Activated CD4-positive, alpha-beta T cell treated with anti-CD3 and anti-CD28 coated beads, Interleukin-2, amount 50 U/mL, for 24 hours (primary cell): ENCODE measurements at regions not wholly inside any gene's neighbourhood (a gene's known extent, or its start where the extent isn't known, plus 50 kb on each side); places are given as distances from the start of the nearest gene placed in this dataset.
"Not testable (repeated sequence)": the region's sequence is repeated elsewhere in the genome, so short reads cannot be mapped to it uniquely, and the experiment has no call there.

Experiments used
- DNase-seq, 2 donors: peaks; one replicate each; pipeline ENCODE4 v3.0.0-alpha.2; 2020; ENCODE audit warnings: low read depth in 1 of 2, low spot score in 1 of 2

- no peak for DNase-seq
Observed at GRCh38 chr12:131533139-131533538, 177.8 kb upstream of the SFSWAP start.

GRCh38 chr12:131535779-131536178 lies 175.1 kb upstream of the SFSWAP start:
- no peak for DNase-seq

DNA sequence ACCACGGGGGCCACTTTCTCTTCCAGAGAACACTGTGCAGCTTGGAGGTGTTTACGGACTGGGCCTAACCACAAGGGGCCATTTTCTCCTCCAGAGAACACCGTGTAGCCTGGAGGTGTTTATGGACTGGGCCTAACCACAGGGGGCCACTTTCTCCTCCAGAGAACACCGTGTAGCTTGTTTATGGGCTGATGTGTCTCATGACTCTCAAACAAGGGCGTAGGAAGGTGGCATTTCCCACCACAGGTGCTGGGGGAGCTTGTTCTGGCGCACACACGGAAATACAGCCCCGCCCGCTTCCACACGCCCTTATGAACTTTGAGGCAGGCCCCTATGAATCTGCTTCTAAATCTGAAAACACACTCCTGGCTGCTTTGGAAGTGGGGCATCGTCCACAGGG lies 174.6 kb upstream of the SFSWAP start:
- peak in 1 of 2 donors; percentile 12 for DNase-seq

DNA sequence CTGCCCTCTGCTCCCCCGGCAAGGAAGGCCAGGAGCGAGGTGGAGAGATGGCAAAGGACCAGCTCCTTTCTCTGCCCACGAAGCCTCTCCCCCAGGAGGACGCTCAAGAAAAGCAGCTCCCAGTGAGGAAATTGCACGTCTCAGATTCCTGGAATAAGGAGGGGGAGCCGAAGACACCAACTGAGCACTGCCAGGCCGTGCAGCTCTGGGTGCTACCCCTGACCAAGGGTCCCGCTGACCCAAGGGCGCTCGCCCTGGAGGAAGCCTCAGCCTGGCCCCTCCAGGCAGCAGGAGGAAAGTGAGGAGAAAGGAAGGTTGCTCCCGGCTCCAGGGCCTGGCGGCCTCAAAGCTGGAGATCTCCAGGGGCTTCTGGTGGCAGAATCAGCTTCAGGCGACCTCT lies 174.1 kb upstream of the SFSWAP start:
- DNase-seq: no peak

DNA sequence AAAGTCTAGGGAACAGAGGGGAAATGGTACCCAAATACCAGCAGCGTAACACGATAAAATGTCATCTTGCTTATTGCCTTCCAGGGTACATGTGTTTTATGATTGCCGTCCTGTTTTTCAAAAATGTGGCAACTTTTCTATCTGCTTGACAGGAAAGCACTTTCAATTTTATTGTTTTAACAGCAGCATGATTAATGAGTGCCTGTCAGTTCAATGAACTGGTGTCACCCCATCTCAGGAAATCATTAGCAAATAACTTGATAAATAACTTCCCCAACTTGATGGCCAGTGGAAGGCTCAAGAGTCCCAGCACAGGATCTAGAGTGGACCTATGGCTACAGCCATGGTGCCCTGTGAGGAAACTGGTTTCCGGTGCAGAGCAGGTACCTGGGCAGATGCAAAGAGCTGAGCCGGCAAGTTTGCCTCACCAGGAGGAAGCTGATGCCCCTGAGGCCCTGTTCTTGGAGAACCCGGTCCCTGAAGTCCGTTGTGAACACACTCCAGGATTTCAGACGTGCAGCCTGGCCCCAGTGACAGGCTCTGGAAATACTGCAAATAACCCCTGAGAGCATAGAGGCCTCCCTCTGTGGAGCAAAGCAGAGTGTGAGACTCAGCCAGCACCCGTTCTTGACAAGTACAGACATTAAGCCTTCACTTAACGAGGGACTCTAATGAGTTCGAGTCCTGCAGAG lies 173.5 kb upstream of the SFSWAP start:
- no peak for DNase-seq

- DNase-seq: no peak
Observed at GRCh38 chr12:131539381-131539780, 171.5 kb upstream of the SFSWAP start.

DNA sequence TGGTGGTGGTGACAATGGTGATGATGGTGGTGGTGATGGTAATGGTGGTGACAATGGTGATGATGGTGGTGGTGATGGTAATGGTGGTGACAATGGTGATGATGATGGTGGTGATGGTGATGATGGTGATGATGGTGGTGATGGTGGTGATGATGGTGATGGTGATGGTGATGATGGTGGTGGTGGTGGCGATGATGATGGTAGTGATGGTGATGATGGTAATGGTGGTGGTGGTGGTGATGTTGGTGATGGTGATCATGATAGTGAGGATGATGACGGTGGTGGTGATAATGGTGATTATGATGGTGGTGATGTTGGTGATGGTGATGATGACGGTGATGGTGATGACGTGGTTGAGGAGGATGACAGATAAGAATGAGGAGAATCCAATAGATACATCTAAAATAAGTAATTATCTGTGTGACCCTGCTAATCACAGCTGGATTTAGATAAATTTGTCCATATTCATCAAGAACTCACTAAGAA lies 170.7 kb upstream of the SFSWAP start:
- DNase-seq: no peak

GRCh38 chr12:131541512-131541911 lies 169.4 kb upstream of the SFSWAP start:
- DNase-seq: not testable (repeated sequence)

DNA sequence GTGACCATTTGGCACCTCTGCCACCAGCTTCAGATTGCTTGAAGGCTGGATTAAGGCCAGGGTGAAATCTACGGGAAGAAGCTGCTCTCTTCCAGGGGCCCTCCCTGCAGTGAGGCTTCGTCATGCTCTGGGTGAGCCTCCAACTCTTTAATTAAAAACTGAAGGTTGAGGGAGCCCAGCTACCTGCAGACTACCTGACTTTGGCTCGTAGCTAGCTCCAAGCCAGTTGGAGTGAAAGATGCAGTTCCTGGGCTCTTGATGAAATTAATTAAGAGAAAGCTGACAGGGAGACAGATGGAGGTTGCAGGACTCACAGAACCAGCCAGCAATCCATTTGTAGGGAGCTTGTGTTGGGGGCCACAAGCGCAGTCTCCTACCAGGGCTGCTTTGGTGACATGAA lies 168.5 kb upstream of the SFSWAP start:
- DNase-seq: no peak

DNA sequence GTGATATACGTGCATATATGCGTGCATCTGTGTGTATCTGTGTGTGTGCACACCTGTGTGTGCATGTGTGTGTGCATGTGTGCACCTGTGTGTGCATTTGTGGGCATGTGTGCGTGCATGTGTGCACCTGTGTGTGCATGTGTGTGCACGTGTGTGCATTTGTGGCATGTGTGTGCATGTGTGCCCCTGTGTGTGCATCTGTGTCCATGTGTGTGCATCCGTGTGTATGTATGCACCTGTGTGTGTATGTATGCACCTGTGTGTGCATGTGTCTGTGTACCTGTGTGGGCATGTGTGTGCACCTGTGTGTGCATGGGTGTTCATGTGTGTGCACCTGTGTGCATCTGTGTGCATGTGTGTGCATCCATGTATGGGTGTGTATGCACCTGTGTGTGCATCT lies 167.8 kb upstream of the SFSWAP start:
- DNase-seq: no peak

- DNase-seq: no peak
Observed at GRCh38 chr12:131547555-131547954, 163.3 kb upstream of the SFSWAP start.

DNA sequence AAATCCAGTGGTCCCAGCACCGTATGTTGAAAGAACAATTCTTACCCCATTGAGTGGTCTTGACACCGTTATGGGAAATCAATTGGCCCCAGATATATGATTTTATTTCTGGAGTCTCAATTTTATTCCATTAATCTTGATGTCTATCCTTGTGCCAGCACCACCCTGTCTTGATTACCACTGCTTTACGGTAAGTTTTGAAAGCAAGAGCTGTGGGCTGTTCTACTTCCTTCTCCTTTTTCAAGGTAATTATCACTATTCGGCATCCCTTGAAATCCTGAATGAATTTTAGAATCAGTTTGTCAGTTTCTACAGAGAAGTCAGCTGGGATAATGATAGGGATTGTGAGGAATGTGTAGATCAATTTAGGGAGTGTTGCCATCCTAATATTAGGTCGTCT lies 160.8 kb upstream of the SFSWAP start:
- no peak for DNase-seq

DNA sequence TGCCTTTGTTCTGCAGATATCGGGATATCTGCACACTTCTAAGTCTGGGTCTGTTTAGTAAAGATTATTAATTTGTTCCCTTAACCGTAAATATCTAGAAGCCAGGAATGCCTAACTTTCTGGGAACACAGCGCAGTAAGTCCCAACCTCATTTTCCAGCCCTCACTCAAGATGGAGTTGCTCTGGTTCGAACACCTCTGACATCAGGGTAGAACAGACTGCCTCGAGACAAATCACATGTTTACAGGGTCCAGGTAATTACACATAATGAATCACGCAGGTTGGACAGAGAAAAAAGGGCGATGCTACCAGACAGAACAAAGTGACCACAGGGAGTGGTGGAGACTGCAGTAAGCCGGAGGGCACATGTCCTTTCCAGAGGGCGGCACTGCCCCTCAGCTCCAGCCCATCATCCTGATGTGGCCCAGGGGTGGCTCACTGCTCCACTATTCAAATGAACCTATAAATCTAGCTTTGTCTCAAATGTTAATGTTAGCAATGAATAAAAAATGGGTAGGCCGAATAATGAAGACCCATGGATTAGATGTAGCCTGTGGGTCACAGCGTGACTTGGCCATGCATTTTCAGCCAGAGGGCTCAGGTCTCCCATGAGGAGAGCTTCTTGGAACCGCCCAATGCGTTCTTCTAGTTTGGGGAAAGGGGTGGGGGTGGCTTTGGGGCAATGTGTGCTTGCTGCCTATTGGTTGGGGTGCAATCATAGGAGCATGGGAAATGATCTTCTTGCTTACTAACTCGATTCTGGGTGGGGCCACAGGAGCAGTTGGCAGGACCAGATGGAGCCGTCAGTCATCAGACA lies 159.0 kb upstream of the SFSWAP start:
- no peak for DNase-seq

GRCh38 chr12:131552492-131552863 lies 158.4 kb upstream of the SFSWAP start:
- DNase-seq: no peak

DNA sequence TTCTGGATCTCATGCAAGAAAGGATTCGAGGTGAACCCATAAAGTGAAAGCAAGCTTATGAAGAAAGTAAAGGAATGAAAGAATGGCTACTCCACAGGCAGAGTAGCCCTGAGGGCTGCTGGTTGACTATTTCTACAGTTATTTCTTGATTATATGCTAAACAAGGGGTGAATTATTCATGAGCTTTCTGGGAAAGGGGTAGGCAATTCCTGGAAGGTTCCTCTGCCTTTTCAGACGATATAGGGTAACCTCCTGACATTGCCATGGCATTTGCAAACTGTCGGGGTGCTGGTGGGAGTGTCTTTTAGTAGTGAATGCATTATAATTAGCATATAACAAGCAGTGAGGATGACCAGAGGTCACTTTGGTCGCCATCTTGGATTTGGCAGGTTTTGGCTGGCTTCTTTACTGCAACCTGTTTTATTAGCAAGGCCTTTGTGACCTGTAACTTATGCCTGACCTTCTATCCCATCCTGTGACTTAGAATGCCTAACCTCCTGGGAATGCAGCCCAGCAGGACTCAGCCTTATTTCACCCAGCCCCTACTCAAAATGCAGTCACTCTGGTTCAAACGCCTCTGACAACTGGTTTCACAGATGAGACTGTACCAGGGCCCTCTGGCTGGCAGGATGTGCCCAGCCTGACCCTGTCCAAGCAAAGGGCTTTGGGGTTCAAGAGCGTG lies 157.7 kb upstream of the SFSWAP start:
- no peak for DNase-seq

- DNase-seq: no peak
Observed at GRCh38 chr12:131555197-131555846, 155.6 kb upstream of the SFSWAP start.

DNA sequence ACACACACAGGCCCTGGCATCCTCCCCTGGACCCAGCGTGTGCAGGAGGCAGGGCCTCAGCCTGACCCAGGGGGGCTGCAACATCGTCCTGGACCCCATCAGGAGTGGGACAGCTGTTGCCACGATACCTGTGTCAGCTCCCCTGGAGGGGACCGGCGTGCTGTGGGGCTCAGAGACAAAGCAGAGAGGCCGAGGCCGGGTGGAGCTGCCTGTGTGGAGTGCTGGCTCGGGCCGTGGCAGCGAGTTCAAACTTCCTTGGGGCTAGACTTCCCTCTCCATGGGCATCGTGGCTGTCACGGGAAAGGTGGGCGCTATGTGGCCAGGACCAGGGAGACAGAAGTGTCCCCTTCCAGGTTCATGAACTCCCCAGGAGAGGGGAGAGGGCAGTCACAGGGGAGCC lies 155.0 kb upstream of the SFSWAP start:
- DNase-seq: no peak

DNA sequence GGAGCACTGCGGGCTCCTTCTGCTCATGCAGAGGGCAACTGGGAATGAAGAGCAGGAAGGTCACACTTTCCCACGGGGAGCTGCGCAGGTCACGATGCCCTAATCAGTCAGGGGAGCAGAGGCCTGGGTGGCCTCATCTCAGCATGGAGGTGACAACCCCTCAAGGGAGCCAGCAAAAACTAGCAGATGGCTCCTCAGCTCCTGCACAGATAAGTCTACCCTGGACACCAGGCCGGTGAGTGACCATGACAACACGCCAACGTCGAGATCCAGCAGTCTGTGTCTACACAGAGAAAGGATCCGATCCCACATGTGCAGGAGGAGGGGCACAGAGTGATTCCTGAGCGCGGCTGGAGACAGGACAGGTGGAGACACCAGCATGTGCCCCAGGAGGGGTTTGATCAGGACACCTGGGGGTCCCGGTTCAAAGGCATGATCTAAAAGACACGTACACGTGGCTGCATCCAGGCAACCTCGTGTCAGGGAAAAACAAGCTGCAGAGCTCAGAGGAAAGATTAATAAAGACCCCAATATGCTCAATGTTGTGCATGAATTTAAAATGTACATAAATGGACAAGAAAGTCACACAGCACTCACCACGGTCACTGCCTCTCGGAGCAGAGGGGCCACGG lies 153.7 kb upstream of the SFSWAP start:
- DNase-seq: no peak

- DNase-seq: no peak
Observed at GRCh38 chr12:131559517-131560516, 151.1 kb upstream of the SFSWAP start.

DNA sequence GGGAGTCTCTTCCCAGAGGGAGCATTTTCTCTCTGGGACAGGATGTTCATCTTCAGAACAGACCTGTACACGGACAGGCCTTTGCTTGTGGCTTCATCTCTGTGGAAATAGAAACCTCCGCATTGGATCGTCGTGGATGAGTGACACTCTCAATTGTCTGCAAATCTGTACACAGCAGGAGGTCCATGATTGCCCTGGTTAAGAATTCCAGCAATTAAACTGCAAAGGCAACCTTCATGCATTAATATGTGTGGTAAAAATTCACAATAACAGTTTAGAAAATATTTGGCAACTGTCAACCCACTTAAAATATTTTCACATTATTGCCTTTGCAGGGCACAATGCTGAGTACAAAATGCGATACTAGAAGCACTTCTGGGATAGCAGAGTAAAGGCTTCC lies 149.8 kb upstream of the SFSWAP start:
- no peak for DNase-seq
